ENCODE measurements at regions not wholly inside any gene's neighbourhood (a gene's known extent, or its start where the extent isn't known, plus 50 kb on each side); places are given as distances from the start of the nearest gene placed in this dataset.

GRCh38 chr11:15526859-15527450, 412.2 kb downstream of the INSC start:
- Histone ChIP-seq H3K9me3 (ENCODE audit: low read depth, low read length, poor library complexity, severe bottlenecking) (no peaks in the 10 kb centered on the region), H3K4me3 (ENCODE audit: low read depth, low read length, poor library complexity, severe bottlenecking) (no peak overlapping the region), H3K27ac (ENCODE audit: low read depth, low read length, poor library complexity, severe bottlenecking) (no peak overlapping the region), H3K27me3 (replicated peaks; ENCODE audit: insufficient read depth, low read depth, low read length, poor library complexity) (no peaks in the 10 kb centered on the region), H3K4me1 (ENCODE audit: insufficient read depth, low read length, poor library complexity, severe bottlenecking) (no peaks in the 10 kb centered on the region), H3K36me3 (ENCODE audit: insufficient read depth, low read length, poor library complexity, severe bottlenecking) (no peaks in the 10 kb centered on the region)
- ChIA-PET CTCF (no interaction called here), POLR2A (ENCODE audit: low non-redundant PET) (no interaction called here)
- no TSS peak for BruUV-seq (replicated peaks)
- intact Hi-C loops (cut with micrococcal nuclease; ENCODE audit: unreplicated experiment), result no loop called here
- no peak for TF ChIP-seq EZH2 (IDR thresholded peaks at IDR 0.05; ENCODE audit: borderline replicate concordance, low read depth, low read length, poor library complexity, severe bottlenecking)
- no peak for DNase-seq (ENCODE audit: low spot score)

DNA sequence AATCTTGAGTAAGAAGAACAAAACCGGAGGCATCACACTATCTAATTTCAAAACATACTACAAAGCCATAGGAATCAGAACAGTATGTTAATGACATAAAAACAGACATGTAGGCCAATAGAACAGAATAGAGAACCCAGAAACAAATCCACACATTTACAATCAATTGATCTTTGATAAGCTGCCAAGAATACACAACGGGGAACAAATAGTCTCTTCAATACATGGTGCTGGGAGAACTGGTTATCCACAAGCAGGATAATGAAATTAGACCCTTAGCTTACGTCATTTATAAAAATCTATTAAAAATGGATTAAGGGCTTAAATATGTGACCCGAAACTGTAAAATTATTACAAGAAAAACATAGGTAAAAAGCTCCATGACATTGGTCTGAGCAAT, 417.7 kb downstream of the INSC start:
- Histone ChIP-seq H3K36me3 (ENCODE audit: insufficient read depth, low read length, poor library complexity, severe bottlenecking) (no peaks in the 10 kb centered on the region), H3K9me3 (ENCODE audit: low read depth, low read length, poor library complexity, severe bottlenecking) (no peaks in the 10 kb centered on the region), H3K4me1 (ENCODE audit: insufficient read depth, low read length, poor library complexity, severe bottlenecking) (no peaks in the 10 kb centered on the region), H3K4me3 (ENCODE audit: low read depth, low read length, poor library complexity, severe bottlenecking) (no peak overlapping the region), H3K27me3 (replicated peaks; ENCODE audit: insufficient read depth, low read depth, low read length, poor library complexity) (no peaks in the 10 kb centered on the region), H3K27ac (ENCODE audit: low read depth, low read length, poor library complexity, severe bottlenecking) (no peak overlapping the region)
- ChIA-PET POLR2A (ENCODE audit: low non-redundant PET) (no interaction called here), CTCF (no interaction called here)
- DNase-seq (ENCODE audit: low spot score), result no peak
- TF ChIP-seq EZH2 (IDR thresholded peaks at IDR 0.05; ENCODE audit: borderline replicate concordance, low read depth, low read length, poor library complexity, severe bottlenecking), result no peak
- no peak for TF ChIP-seq CTCF (conservative IDR thresholded peaks at IDR 0.05; ENCODE audit: low read depth, low read length)
- intact Hi-C loops (cut with micrococcal nuclease; ENCODE audit: unreplicated experiment), result no loop called here
- BruUV-seq (replicated peaks), result no TSS peak

DNA sequence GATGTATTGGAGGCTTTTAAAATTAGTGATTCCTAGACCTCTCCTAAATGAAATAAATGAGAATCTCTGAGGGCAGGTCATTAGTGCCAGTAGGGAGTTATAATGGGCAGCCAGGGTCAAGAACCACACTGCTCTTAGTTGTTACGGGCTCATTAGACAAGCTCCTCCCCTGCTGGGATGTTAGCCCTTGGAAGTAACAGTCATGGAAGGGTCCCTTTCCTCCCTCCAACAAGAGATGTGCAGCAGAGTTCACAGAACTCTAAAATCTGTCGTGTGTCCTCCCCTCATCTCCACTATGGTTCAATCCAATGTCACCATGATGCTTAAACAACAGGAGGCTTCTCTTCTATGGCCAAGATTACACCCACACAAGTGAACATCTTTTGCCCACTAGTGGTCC, 419.5 kb downstream of the INSC start:
- Histone ChIP-seq H3K27me3 (replicated peaks; ENCODE audit: insufficient read depth, low read depth, low read length, poor library complexity) (no peaks in the 10 kb centered on the region), H3K27ac (ENCODE audit: low read depth, low read length, poor library complexity, severe bottlenecking) (no peak overlapping the region), H3K9me3 (ENCODE audit: low read depth, low read length, poor library complexity, severe bottlenecking) (no peaks in the 10 kb centered on the region), H3K36me3 (ENCODE audit: insufficient read depth, low read length, poor library complexity, severe bottlenecking) (no peaks in the 10 kb centered on the region), H3K4me1 (ENCODE audit: insufficient read depth, low read length, poor library complexity, severe bottlenecking) (no peaks in the 10 kb centered on the region), H3K4me3 (ENCODE audit: low read depth, low read length, poor library complexity, severe bottlenecking) (no peak overlapping the region)
- POLR2A ChIA-PET (ENCODE audit: low non-redundant PET), result no interaction called here
- CTCF ChIA-PET, result no interaction called here
- TF ChIP-seq CTCF (conservative IDR thresholded peaks at IDR 0.05; ENCODE audit: low read depth, low read length) (no peak), EZH2 (IDR thresholded peaks at IDR 0.05; ENCODE audit: borderline replicate concordance, low read depth, low read length, poor library complexity, severe bottlenecking) (no peak)
- no TSS peak for BruUV-seq (replicated peaks)
- no peak for DNase-seq (ENCODE audit: low spot score)
- intact Hi-C loops (cut with micrococcal nuclease; ENCODE audit: unreplicated experiment), result no loop called here

- H3K4me3 ChIP-seq (ENCODE audit: low read depth, low read length, poor library complexity, severe bottlenecking), result no peak overlapping the region
- intact Hi-C loops (cut with micrococcal nuclease; ENCODE audit: unreplicated experiment), result no loop called here
- no peak overlapping the region for H3K27ac ChIP-seq (ENCODE audit: low read depth, low read length, poor library complexity, severe bottlenecking)
- no peaks in the 10 kb centered on the region for H3K27me3 ChIP-seq (replicated peaks; ENCODE audit: insufficient read depth, low read depth, low read length, poor library complexity)
- DNase-seq (ENCODE audit: low spot score), result no peak
- H3K4me1 ChIP-seq (ENCODE audit: insufficient read depth, low read length, poor library complexity, severe bottlenecking), result no peaks in the 10 kb centered on the region
- H3K9me3 ChIP-seq (ENCODE audit: low read depth, low read length, poor library complexity, severe bottlenecking), result no peaks in the 10 kb centered on the region
- BruUV-seq (replicated peaks), result no TSS peak
- H3K36me3 ChIP-seq (ENCODE audit: insufficient read depth, low read length, poor library complexity, severe bottlenecking), result no peaks in the 10 kb centered on the region
- POLR2A ChIA-PET (ENCODE audit: low non-redundant PET), result no interaction called here
- TF ChIP-seq EZH2 (IDR thresholded peaks at IDR 0.05; ENCODE audit: borderline replicate concordance, low read depth, low read length, poor library complexity, severe bottlenecking), result no peak
- no peak for TF ChIP-seq CTCF (conservative IDR thresholded peaks at IDR 0.05; ENCODE audit: low read depth, low read length)
- CTCF ChIA-PET, result no interaction called here
Observed at GRCh38 chr11:15535414-15535813, 420.7 kb downstream of the INSC start.
